Right atrium auricular region (tissue), 2 donors: ENCODE measurements at regions not wholly inside any gene's neighbourhood (a gene's known extent, or its start where the extent isn't known, plus 50 kb on each side); places are given as distances from the start of the nearest gene placed in this dataset.

ENCODE experiments used
- DNase-seq: peaks from one replicate; pipeline ENCODE4 v3.0.0-alpha.2; 2019; ENCODE audit warnings: low spot score
- H3K27ac ChIP-seq, 2 donors: fragments of 200-600 bp; sonication (generic); 1 replicate in 1 of 2; 2 replicates in 1 of 2; pipeline ENCODE4 v1.5.1; 2016 to 2019
- H3K27me3 ChIP-seq, 2 donors: fragments of 200-600 bp; sonication (generic); one replicate each; pipeline versions ENCODE4 v1.5.1 to v1.6.0; 2017 to 2019
- H3K36me3 ChIP-seq: fragments of 200-600 bp; sonication (generic); one replicate; pipeline ENCODE4 v1.5.1; 2016
- H3K4me1 ChIP-seq, 2 donors: fragments of 200-600 bp; sonication (generic); one replicate each; pipeline versions ENCODE4 v1.5.1 to v1.6.0; 2017 to 2019
- H3K4me3 ChIP-seq, 2 donors: fragments of 200-600 bp; sonication (generic); 1 replicate in 1 of 2; 2 replicates in 1 of 2; pipeline ENCODE4 v1.5.1; 2017 to 2019; ENCODE audit warnings: mild to moderate bottlenecking in 1 of 2, moderate library complexity in 1 of 2
- H3K9me3 ChIP-seq, 2 donors: fragments of 200-600 bp; sonication (generic); one replicate each; pipeline ENCODE4 v1.5.1; 2019
- CTCF ChIP-seq, 2 donors: fragments of 200-600 bp; sonication (generic); IDR thresholded peaks; one replicate each; pipeline ENCODE4 v1.5.1; 2019; ENCODE audit warnings: antibody characterized with exemption in 2 of 2

DNA sequence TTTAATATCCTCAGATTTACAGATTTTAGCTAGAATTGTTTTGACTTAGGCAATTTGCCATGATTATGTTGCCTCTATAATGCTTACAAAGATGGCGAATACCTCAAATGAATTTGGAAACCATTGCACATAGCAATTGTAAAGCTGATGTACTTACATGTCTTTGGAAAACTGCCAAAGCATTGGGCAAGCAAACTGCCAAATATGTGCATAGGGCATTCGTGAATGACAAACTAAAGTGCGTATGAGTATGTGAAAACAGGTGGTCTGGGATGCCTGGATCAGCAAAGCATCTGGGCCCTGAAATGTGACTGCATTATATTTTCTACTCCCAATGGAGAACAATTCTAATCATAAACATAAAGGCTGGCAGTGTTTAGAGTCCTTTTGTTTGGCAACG, 445.3 kb upstream of the ROBO1 start:
- Histone ChIP-seq H3K4me3 (no peak overlapping the region), H3K4me1 (no peaks in the 10 kb centered on the region), H3K27me3 (no peaks in the 10 kb centered on the region), H3K36me3 (no peaks in the 10 kb centered on the region), H3K9me3 (no peaks in the 10 kb centered on the region), H3K27ac (no peak overlapping the region)
- TF ChIP-seq CTCF (IDR thresholded peaks at IDR 0.05): no peak
- DNase-seq: no peak

GRCh38 chr3:80192936-80193335, 425.1 kb upstream of the ROBO1 start:
- H3K27me3 ChIP-seq: no peaks in the 10 kb centered on the region
- no peaks in the 10 kb centered on the region for H3K9me3 ChIP-seq
- no peak for TF ChIP-seq CTCF (IDR thresholded peaks at IDR 0.05)
- H3K4me3 ChIP-seq: no peak overlapping the region
- H3K36me3 ChIP-seq: no peaks in the 10 kb centered on the region
- H3K4me1 ChIP-seq: no peaks in the 10 kb centered on the region
- no peak overlapping the region for H3K27ac ChIP-seq
- no peak for DNase-seq

DNA sequence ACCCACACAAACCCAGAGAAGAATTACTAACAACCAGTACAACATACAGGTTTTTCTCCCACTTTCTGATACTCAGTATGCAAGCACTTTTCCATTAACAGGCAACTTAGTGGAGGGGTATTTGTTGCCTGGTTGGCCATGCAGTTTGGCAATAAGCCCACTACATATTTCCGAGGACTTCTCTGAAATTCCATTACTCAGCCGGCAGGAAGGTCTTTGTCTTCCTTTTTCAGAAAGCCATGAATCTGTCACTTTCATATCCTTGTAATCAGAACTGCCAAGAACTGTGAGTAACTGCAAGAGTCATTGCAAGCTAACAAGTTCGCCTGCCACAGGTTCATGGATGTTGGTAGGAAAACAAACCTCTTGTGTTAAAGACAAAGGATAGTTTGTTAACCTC, 422.3 kb upstream of the ROBO1 start:
- TF ChIP-seq CTCF (IDR thresholded peaks at IDR 0.05): no peak
- Histone ChIP-seq H3K27ac (no peak overlapping the region), H3K4me3 (no peak overlapping the region), H3K27me3 (no peaks in the 10 kb centered on the region), H3K36me3 (no peaks in the 10 kb centered on the region), H3K4me1 (no peaks in the 10 kb centered on the region), H3K9me3 (no peaks in the 10 kb centered on the region)
- DNase-seq: no peak

DNA sequence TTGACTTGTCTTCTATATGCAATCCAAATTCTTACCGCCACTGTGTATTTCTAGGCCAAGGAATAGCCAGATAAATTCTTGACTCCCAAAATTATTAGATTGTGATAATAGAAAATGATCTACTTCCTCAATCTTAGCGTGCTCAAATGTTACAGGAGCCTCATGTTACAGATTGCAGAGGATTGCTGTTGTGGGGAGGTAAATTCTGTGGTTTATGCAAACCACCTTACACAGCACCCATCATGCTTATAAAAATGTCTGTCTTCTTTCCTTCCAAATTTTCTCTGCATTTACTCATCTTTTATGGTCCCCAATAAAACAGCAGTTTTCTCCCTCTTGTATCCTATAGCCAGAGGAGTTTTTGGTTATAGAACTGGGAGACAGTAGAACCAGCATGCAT, 420.2 kb upstream of the ROBO1 start:
- no peaks in the 10 kb centered on the region for H3K36me3 ChIP-seq
- no peak for DNase-seq
- H3K27ac ChIP-seq: no peak overlapping the region
- no peak for TF ChIP-seq CTCF (IDR thresholded peaks at IDR 0.05)
- H3K27me3 ChIP-seq: no peaks in the 10 kb centered on the region
- H3K4me3 ChIP-seq: no peak overlapping the region
- H3K4me1 ChIP-seq: no peaks in the 10 kb centered on the region
- H3K9me3 ChIP-seq: no peaks in the 10 kb centered on the region

DNA sequence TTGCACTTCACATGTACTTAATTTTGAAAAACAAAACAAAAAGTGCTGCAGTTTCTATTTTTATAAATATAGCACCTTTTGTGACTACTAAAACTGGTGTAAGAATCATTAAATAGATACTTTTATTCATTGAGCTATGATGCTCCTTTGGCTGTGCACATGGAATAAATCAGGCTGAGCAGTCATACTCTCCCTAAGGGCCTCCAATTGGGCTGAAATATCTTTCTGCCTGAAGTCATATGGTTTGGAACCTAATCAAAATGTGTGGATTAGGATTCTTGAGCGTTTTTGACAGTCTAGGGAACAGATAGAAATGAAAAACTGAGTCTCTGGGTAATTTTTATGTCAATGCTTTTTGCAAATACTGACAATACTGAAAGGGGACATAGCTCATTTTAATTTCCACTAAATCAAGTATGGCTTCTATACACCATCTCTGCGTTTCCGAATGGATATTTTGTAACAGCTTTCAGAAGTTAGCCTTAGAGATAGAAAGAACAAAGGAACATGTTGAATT, 392.2 kb upstream of the ROBO1 start:
- no peaks in the 10 kb centered on the region for H3K36me3 ChIP-seq
- H3K27me3 ChIP-seq: no peaks in the 10 kb centered on the region
- no peak overlapping the region for H3K4me3 ChIP-seq
- no peak for TF ChIP-seq CTCF (IDR thresholded peaks at IDR 0.05)
- H3K9me3 ChIP-seq: no peaks in the 10 kb centered on the region
- no peak overlapping the region for H3K27ac ChIP-seq
- no peak for DNase-seq
- H3K4me1 ChIP-seq: no peaks in the 10 kb centered on the region

GRCh38 chr3:80158332-80158731, 390.5 kb upstream of the ROBO1 start:
- no peak for DNase-seq
- no peak for TF ChIP-seq CTCF (IDR thresholded peaks at IDR 0.05)
- Histone ChIP-seq H3K9me3 (no peaks in the 10 kb centered on the region), H3K4me3 (no peak overlapping the region), H3K27ac (no peak overlapping the region), H3K27me3 (no peaks in the 10 kb centered on the region), H3K36me3 (no peaks in the 10 kb centered on the region), H3K4me1 (no peaks in the 10 kb centered on the region)
